Stomach (tissue), 4 donors: ENCODE measurements at regions not wholly inside any gene's neighbourhood (a gene's known extent, or its start where the extent isn't known, plus 50 kb on each side); places are given as distances from the start of the nearest gene placed in this dataset.

Source experiments
- POLR2A ChIP-seq, 4 donors: fragments of 450-650 bp; IDR thresholded peaks; one replicate each; pipeline ENCODE4 v1.6.1; 2016; ENCODE audit warnings: antibody characterized with exemption in 4 of 4, control low read depth in 2 of 4, mild to moderate bottlenecking in 1 of 4, moderate library complexity in 1 of 4
- POLR2AphosphoS5 ChIP-seq, 3 donors: sonication (generic); formaldehyde crosslinking; IDR thresholded peaks; one replicate each; pipeline ENCODE4 v1.6.1; 2016; ENCODE audit warnings: antibody characterized with exemption in 3 of 3
- TF ChIP-seq, protein P1 (sequence below), 7 experiments: fragments of 450-650 bp in 4 of 7; fragments of 200-600 bp in 3 of 7; sonication (generic) in 3 of 7; IDR thresholded peaks; one replicate each; pipeline ENCODE4 v1.5.1; 2016 to 2019; ENCODE audit warnings: antibody characterized with exemption in 7 of 7, control low read depth in 2 of 7, mild to moderate bottlenecking in 1 of 7

DNA sequence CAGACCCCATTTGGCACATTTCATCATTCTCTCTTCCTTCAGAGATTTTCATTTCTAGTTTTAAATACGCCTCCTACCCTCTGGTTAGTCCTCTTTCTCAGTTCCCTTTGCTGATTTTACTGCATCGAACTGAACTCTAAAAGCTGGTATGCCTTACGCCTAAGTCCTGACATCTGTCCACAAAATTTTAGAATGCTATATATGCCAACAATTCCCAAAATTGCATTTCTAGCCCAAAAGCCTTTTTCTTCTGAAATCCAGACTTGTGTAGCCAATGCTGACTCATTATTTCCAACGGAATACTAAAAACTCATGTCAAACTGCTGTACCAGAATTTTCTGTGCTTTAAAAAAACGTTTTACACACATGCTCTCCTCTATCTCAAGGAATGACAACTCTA lies 1124.4 kb upstream of the TENM4 start:
- TF ChIP-seq, protein P1, sequence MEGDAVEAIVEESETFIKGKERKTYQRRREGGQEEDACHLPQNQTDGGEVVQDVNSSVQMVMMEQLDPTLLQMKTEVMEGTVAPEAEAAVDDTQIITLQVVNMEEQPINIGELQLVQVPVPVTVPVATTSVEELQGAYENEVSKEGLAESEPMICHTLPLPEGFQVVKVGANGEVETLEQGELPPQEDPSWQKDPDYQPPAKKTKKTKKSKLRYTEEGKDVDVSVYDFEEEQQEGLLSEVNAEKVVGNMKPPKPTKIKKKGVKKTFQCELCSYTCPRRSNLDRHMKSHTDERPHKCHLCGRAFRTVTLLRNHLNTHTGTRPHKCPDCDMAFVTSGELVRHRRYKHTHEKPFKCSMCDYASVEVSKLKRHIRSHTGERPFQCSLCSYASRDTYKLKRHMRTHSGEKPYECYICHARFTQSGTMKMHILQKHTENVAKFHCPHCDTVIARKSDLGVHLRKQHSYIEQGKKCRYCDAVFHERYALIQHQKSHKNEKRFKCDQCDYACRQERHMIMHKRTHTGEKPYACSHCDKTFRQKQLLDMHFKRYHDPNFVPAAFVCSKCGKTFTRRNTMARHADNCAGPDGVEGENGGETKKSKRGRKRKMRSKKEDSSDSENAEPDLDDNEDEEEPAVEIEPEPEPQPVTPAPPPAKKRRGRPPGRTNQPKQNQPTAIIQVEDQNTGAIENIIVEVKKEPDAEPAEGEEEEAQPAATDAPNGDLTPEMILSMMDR (IDR thresholded peaks at IDR 0.05): no peak
- TF ChIP-seq POLR2A (IDR thresholded peaks at IDR 0.05): no peak
- no peak for TF ChIP-seq POLR2AphosphoS5 (IDR thresholded peaks at IDR 0.05)
